Endothelial cell of umbilical vein (primary cell): ENCODE measurements at regions not wholly inside any gene's neighbourhood (a gene's known extent, or its start where the extent isn't known, plus 50 kb on each side); places are given as distances from the start of the nearest gene placed in this dataset.

Source experiments
- BruUV-seq: library from RNA; stranded (reverse); fragments of 400-500 nt; replicated peaks from 2 replicates; lab custom pipeline; 2021; lab: Mats Ljungman, UMichigan
- CTCF ChIA-PET: fragments of 300-600, 350-600 bp; sonication (Branson Sonifier 250); formaldehyde crosslinking; loops from one replicate; lab custom pipeline; 2021; ENCODE audit warnings: antibody characterized with exemption, inconsistent platforms; lab: Charles Lee
- POLR2A ChIA-PET: fragments of 300-600, 350-600 bp; sonication (Branson Sonifier 250); formaldehyde crosslinking; loops from one replicate; lab custom pipeline; 2021; ENCODE audit warnings: antibody characterized with exemption, inconsistent platforms; lab: Charles Lee
- DNase-seq: peaks from one replicate; pipeline ENCODE4 v3.0.0-alpha.2; 2011; ENCODE audit warnings: low read depth, low spot score
- FAIRE-seq: peaks from 2 replicates; lab custom pipeline; 2011; peaks lifted over from hg19 to GRCh38; lab: Jason Lieb, UNC
- H2AFZ ChIP-seq: 2 replicates; pipeline ENCODE4 v1.6.0; 2012; ENCODE audit warnings: low read depth, low read length, control low read depth, inconsistent platforms
- H3K27ac ChIP-seq: 2 replicates; pipeline ENCODE4 v1.5.1; 2011; ENCODE audit warnings: low read depth, mild to moderate bottlenecking, control low read depth, low read length, moderate library complexity; ENCODE audit not compliant: insufficient read depth
- H3K27me3 ChIP-seq, 2 experiments: 2 replicates each; pipeline versions ENCODE4 v1.6.0 to v1.6.1; 2011; ENCODE audit warnings: low read length in 2 of 2, mixed read lengths in 1 of 2; ENCODE audit not compliant: control insufficient read depth in 2 of 2, insufficient read depth in 2 of 2
- H3K36me3 ChIP-seq, 2 experiments: 2 replicates in 1 of 2; 3 replicates in 1 of 2; pipeline ENCODE4 v1.5.1; 2011; ENCODE audit warnings: low read length in 2 of 2, mild to moderate bottlenecking in 1 of 2, moderate library complexity in 1 of 2; ENCODE audit not compliant: control insufficient read depth in 2 of 2, insufficient read depth in 2 of 2; ENCODE audit errors: extremely low read depth in 1 of 2
- H3K4me1 ChIP-seq: 3 replicates; pipeline ENCODE4 v1.5.1; 2011; ENCODE audit warnings: mild to moderate bottlenecking, low read length; ENCODE audit not compliant: control insufficient read depth, insufficient read depth; ENCODE audit errors: extremely low read depth
- H3K4me2 ChIP-seq: 2 replicates; pipeline ENCODE4 v1.6.1; 2011; ENCODE audit warnings: low read length, control low read depth, mixed read lengths; ENCODE audit not compliant: insufficient read depth
- H3K4me3 ChIP-seq, 3 experiments: fragments of 200-600 bp in 1 of 3; sonication (generic), shearing (Covaris generic) in 1 of 3; replicated peaks in 1 of 3; 2 replicates each; pipeline ENCODE4 v1.5.1; 2011 to 2016; ENCODE audit warnings: control low read depth in 3 of 3, low read length in 3 of 3, mild to moderate bottlenecking in 2 of 3, inconsistent platforms in 1 of 3, low read depth in 1 of 3, moderate library complexity in 1 of 3; ENCODE audit not compliant: insufficient read depth in 1 of 3
- H3K79me2 ChIP-seq: 2 replicates; pipeline ENCODE4 v1.6.0; 2012; ENCODE audit warnings: low read length, inconsistent platforms; ENCODE audit not compliant: control insufficient read depth, insufficient read depth
- H3K9ac ChIP-seq: replicated peaks from 2 replicates; pipeline ENCODE3; 2011; ENCODE audit warnings: low read length, control low read depth; ENCODE audit not compliant: insufficient read depth; ENCODE audit errors: extremely low read depth
- H3K9me1 ChIP-seq: replicated peaks from 3 replicates; pipeline ENCODE4 v1.6.0; 2011; ENCODE audit warnings: mild to moderate bottlenecking, low read length; ENCODE audit not compliant: control insufficient read depth, insufficient read depth; ENCODE audit errors: extremely low read depth
- H3K9me3 ChIP-seq: replicated peaks from 2 replicates; pipeline ENCODE4 v1.5.1; 2012; ENCODE audit warnings: low read length, inconsistent platforms; ENCODE audit not compliant: control insufficient read depth, insufficient read depth
- H4K20me1 ChIP-seq: replicated peaks from 2 replicates; pipeline ENCODE3; 2011; ENCODE audit warnings: mild to moderate bottlenecking, low read length; ENCODE audit not compliant: control insufficient read depth, insufficient read depth; ENCODE audit errors: extremely low read depth
- CTCF ChIP-seq, 2 donors: IDR thresholded peaks; 1 replicate in 1 of 2; 2 replicates in 1 of 2; pipeline ENCODE4 v1.5.1; 2011; ENCODE audit warnings: low read length in 2 of 2, mild to moderate bottlenecking in 2 of 2, moderate library complexity in 2 of 2, control low read depth in 1 of 2, inconsistent platforms in 1 of 2, low read depth in 1 of 2; ENCODE audit not compliant: insufficient read depth in 1 of 2; ENCODE audit errors: extremely low read depth in 1 of 2
- EZH2 ChIP-seq: IDR thresholded peaks from 2 replicates; pipeline ENCODE4 v1.6.1; 2012; ENCODE audit warnings: borderline replicate concordance, low read depth, mild to moderate bottlenecking, moderate library complexity, low read length, inconsistent platforms; ENCODE audit not compliant: severe bottlenecking
- FOS ChIP-seq: IDR thresholded peaks from 2 replicates; pipeline ENCODE4 v1.6.1; 2011; ENCODE audit warnings: mild to moderate bottlenecking, low read length, moderate library complexity, borderline replicate concordance; ENCODE audit not compliant: insufficient read depth
- GATA2 ChIP-seq: IDR thresholded peaks from 2 replicates; pipeline ENCODE4 v1.7.0; 2011; ENCODE audit warnings: low read depth, mild to moderate bottlenecking, moderate library complexity, mixed read lengths, low read length; ENCODE audit not compliant: insufficient read length, insufficient read depth
- JUN ChIP-seq: IDR thresholded peaks from 2 replicates; pipeline ENCODE4 v1.6.1; 2011; ENCODE audit warnings: borderline replicate concordance, low read depth; ENCODE audit not compliant: insufficient read length, insufficient read depth
- MAX ChIP-seq: IDR thresholded peaks from 2 replicates; pipeline ENCODE4 v1.6.1; 2011; ENCODE audit not compliant: insufficient read depth, insufficient read length
- MYC ChIP-seq: IDR thresholded peaks from one replicate; pipeline ENCODE4 v1.6.1; 2011; ENCODE audit warnings: mild to moderate bottlenecking, low read depth, low read length
- POLR2A ChIP-seq: IDR thresholded peaks from 2 replicates; pipeline ENCODE4 v1.6.1; 2012; ENCODE audit warnings: low read depth, mild to moderate bottlenecking, control low read depth, low read length
- POLR2AphosphoS5 ChIP-seq: IDR thresholded peaks from 2 replicates; pipeline ENCODE4 v1.6.1; 2012; ENCODE audit warnings: low read depth, mild to moderate bottlenecking, control low read depth, low read length, moderate library complexity; ENCODE audit not compliant: insufficient read depth
- dilution Hi-C: fragments of 300-500 bp; cut with MboI; formaldehyde crosslinking; loops from one replicate; pipeline ENCODE4 v1.15.0; 2019; ENCODE audit warnings: low sequenced_read_pairs; ENCODE audit not compliant: extremely low pct_ligation_motif_present
- intact Hi-C: fragments of 100-400 bp; cut with micrococcal nuclease; formaldehyde crosslinking; loops from one replicate; pipeline ENCODE4 v1.10.0; 2022

GRCh38 chr5:61254969-61255555 is 77.0 kb upstream of the ZSWIM6 start:
- ChIA-PET CTCF (interaction anchor here (0.6 to 1.4 kb wide), 4 partner anchors 10 to 162 kb away, joined by 3 to 6 read pairs (median 4); no protein-coding TSS in a partner anchor), POLR2A (no interaction called here)
- no peaks in the 10 kb centered on the region for H3K36me3 ChIP-seq
- no peak overlapping the region for H3K4me2 ChIP-seq
- no peak for TF ChIP-seq MYC
- no peak for TF ChIP-seq JUN
- no peak for TF ChIP-seq POLR2A
- no peak for TF ChIP-seq EZH2
- TF ChIP-seq CTCF (IDR thresholded peaks at IDR 0.05; ENCODE audit: extremely low read depth in 1 of 2, insufficient read depth in 1 of 2, low read depth in 1 of 2, low read length in 2 of 2): no peak
- no peaks in the 10 kb centered on the region for H3K79me2 ChIP-seq
- H3K27ac ChIP-seq: no peak overlapping the region
- no peaks in the 10 kb centered on the region for H3K27me3 ChIP-seq
- H3K4me1 ChIP-seq: peaks cover 3% of the 10 kb centered on the region
- no peaks in the 10 kb centered on the region for H4K20me1 ChIP-seq
- H3K9me1 ChIP-seq: no peaks in the 10 kb centered on the region
- BruUV-seq: no TSS peak
- FAIRE-seq (peak; percentile 38), DNase-seq (no peak)
- no peak overlapping the region for H3K9ac ChIP-seq
- no peak overlapping the region for H3K4me3 ChIP-seq
- H3K9me3 ChIP-seq: no peaks in the 10 kb centered on the region
- dilution Hi-C loops: no loop called here
- intact Hi-C loops: no loop called here
- no peak overlapping the region for H2AFZ ChIP-seq

- TF ChIP-seq JUN (no peak), MYC (no peak), CTCF (IDR thresholded peaks at IDR 0.05; ENCODE audit: extremely low read depth in 1 of 2, insufficient read depth in 1 of 2, low read depth in 1 of 2, low read length in 2 of 2) (no peak), POLR2AphosphoS5 (no peak), MAX (no peak), FOS (no peak), POLR2A (no peak), GATA2 (no peak), EZH2 (no peak)
- peaks cover 3% of the 10 kb centered on the region for H3K4me1 ChIP-seq
- dilution Hi-C loops (no loop called here), intact Hi-C loops (no loop called here)
- H3K36me3 ChIP-seq: no peaks in the 10 kb centered on the region
- no peak overlapping the region for H3K4me3 ChIP-seq
- H3K9me1 ChIP-seq: no peaks in the 10 kb centered on the region
- FAIRE-seq (no peak), DNase-seq (peak; percentile 37)
- no peak overlapping the region for H3K4me2 ChIP-seq
- no peak overlapping the region for H3K9ac ChIP-seq
- H4K20me1 ChIP-seq: no peaks in the 10 kb centered on the region
- ChIA-PET CTCF (interaction anchor here (0.6 kb wide), 1 partner anchor 122 kb away, joined by 5 read pairs; no protein-coding TSS in a partner anchor), POLR2A (no interaction called here)
- H3K79me2 ChIP-seq: no peaks in the 10 kb centered on the region
- H3K27ac ChIP-seq: no peak overlapping the region
- no peaks in the 10 kb centered on the region for H3K27me3 ChIP-seq
- no TSS peak for BruUV-seq
- peak overlapping the region; percentile 26 for H2AFZ ChIP-seq
- H3K9me3 ChIP-seq: no peaks in the 10 kb centered on the region
Observed at GRCh38 chr5:61256474-61256873, 75.6 kb upstream of the ZSWIM6 start.
